CD4-positive, alpha-beta T cell treated with Interleukin-12 subunit alpha and Interleukin-12 subunit beta, for 1 hour (primary cell): ENCODE measurements at regions not wholly inside any gene's neighbourhood (a gene's known extent, or its start where the extent isn't known, plus 50 kb on each side); places are given as distances from the start of the nearest gene placed in this dataset.

Source experiments
- DNase-seq: peaks from one replicate; pipeline ENCODE4 v3.0.0-alpha.2; 2020

DNA sequence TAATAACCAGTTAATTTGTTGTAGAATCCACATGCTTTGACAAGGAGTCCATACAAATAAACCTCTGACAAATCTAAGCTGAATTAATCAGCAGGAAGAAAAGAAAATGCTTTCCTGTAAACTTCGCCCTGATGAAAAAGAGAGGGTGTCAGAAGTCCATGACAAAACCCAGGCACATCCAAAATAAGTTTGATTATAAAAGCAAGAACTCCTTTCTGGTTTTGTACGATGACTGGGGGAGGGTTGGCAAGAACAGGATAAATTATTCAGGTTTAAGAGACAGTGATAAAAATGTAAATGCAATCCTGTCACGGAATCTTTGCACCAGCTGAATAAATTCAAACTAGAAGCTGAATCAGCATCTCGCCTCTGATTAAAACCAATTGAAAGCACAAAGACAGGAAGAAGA, 469.2 kb upstream of the TNP1 start:
- DNase-seq, result no peak

DNA sequence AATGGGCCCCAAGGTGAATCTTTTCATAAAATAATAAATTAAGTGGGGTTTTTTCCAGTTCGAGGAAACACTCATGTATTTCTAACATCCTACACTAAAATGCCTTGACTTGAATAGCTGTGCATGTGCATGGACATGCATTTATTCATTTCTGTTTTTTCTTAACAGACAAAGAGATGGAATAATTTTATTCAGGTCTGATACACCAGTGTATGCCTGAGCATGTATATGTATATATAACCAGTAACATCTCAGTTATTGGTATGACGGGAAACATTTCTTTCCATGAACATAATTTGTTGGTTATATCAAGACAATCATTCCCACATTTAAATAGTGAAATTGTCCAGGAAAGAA, 468.7 kb upstream of the TNP1 start:
- DNase-seq, result no peak

GRCh38 chr2:217327953-217328621, 468.2 kb upstream of the TNP1 start:
- no peak for DNase-seq

DNA sequence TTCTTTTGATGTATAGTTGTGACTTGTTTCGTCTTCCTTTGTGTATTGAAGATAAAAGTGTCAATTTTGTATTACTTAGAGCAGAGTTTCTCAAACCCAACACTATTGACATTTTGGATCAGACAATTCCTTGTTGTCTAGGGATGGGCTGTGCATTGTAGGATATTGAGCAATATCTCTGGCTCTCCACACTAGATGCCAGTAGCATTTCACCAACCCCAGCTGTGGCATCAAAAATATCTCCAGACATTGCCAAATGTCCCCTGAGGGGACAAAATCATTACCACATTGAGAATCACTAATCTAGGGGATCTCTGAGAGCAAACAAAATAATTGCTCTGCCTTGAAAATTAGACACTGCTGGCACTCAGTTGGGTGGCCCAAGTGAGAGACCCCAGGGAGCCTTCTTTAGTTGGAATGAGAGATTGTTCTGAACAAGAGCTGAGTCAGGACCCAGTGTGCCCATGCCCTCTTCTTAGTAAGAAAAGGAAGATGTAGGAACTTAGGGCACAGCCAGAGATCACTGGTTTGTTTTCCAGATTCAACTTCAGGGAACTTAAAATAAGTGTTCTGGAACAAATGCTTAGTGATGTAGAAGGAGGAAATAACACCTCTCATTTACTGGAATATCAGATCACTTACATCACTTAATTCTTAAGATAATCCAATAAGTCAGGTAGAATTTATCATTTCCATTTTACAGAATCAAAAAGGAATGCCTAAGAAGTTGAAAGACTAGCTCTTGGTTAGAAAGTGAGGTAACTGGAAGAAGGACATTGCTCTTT, 466.6 kb upstream of the TNP1 start:
- no peak for DNase-seq

- no peak for DNase-seq
Observed at GRCh38 chr2:217325816-217326215, 466.0 kb upstream of the TNP1 start.

DNA sequence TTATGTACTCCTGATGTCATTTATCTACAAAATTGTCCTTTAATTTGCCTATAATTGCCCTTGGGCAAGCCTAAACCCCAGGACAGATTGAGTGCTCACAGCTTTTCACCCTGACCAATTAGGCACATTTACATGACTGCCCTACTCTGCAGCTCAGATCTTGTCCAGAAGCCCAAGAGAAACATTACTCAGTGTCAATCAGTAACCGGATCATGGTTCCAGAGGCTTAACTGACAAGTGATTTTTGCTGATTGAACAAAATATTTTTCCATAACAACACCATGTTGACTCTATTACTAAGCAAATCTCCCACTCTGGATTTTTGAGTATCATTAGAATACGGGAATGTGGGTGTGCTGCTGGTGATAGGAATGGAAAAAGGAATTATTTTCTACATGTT, 465.4 kb upstream of the TNP1 start:
- no peak for DNase-seq

DNA sequence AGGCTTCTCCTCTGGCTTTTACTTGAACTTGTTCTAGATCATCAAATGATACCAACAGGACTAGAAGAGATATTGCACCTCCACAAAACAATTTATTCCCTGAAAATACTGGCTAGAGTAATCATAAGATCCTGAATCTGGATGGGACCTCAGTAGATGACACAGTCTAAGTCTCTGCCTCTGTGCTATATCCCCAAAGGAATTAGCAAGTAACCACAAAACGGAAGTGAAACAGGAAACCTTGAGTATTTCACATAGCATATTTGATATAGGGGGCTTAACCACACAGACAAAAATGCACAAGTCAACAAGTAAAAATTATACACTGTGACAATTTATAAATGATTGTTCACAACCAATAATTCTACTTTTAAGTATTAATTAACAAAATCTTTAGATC, 456.9 kb upstream of the TNP1 start:
- no peak for DNase-seq

- no peak for DNase-seq
Observed at GRCh38 chr2:217314021-217314460, 454.2 kb upstream of the TNP1 start.

GRCh38 chr2:217313386-217313785, 453.5 kb upstream of the TNP1 start:
- DNase-seq, result no peak

GRCh38 chr2:217309056-217309455, 449.2 kb upstream of the TNP1 start:
- no peak for DNase-seq

DNA sequence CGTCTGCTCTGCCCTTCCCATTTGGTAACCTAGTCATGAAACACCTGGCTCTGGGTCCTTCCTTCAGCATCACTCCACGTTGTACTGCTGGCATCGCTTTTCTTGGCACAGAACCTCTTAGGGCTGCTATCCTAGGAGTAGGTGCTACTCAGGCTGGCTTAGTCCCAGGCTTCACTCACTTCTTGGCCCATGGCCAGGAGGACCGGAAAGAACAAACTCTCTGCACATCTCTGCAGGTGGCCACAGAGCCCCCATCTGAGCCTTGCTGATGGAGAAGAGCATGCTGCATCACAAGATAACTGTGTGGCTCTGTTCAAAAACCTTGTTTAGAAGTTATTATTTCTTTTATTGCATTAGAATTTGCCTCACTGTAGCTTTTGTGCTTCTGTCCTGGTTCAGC, 447.2 kb upstream of the TNP1 start:
- no peak for DNase-seq

GRCh38 chr2:217305882-217306281, 446.0 kb upstream of the TNP1 start:
- no peak for DNase-seq

DNA sequence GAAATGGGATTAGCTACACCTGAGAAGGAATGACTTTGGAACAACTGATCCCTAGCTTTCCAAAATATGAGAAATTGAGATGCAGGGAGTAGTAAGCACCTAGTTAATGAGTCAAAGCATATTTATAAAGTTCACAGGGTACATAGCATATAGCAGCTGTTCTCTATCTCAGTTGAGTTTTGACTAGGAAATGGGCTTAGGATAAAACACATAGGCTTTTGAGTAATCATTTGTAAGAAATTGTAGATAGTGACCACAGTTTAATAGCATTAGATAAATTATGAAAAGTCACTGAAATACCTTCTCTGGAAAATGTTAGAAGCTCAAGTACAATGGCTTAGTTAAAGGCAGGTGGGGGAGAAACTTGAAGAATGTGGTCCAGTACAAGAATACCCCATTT, 444.7 kb upstream of the TNP1 start:
- DNase-seq, result no peak

- DNase-seq, result no peak
Observed at GRCh38 chr2:217302856-217303255, 443.0 kb upstream of the TNP1 start.

DNA sequence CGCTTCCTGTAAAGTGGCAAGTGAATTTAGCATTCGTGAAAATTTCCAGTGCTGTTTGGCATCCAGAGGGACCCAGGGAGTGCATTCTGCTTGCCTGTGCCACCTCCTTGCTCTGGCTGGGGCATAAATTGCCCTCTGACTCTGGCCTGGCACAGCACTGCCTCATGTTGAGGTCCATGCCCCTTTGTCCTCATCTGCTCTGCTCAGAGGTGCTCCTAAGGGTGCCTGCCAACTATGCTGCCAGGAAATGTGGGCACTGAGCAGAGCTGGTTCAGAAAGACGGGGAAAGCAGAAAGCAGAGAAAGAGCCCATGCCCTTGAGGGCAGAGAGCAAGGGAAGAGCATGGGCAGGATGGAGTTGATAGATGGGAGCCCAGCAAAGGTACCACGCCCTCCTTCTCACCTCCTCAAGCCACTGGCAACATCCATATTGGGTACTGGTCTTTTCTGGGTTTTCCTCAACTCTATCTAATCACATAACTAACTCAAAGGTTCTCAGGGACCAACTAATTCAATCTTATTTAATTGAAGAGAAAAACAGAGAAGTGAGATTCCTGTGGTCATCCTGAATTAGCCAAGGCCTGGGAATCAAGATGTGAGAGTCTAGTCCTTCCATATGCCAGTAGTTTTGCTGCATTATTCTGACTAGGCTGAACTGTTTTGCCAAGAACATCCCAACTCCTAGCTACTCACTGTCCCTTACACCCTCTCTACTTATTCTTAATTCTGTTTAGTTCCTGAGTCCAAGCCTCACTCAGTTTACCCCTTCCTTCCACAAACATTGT, 441.5 kb upstream of the TNP1 start:
- no peak for DNase-seq

- DNase-seq, result no peak
Observed at GRCh38 chr2:217299590-217299989, 439.7 kb upstream of the TNP1 start.

GRCh38 chr2:217297096-217297495, 437.2 kb upstream of the TNP1 start:
- DNase-seq, result no peak

GRCh38 chr2:217294818-217295217, 435.0 kb upstream of the TNP1 start:
- no peak for DNase-seq

GRCh38 chr2:217294211-217294610, 434.3 kb upstream of the TNP1 start:
- no peak for DNase-seq

GRCh38 chr2:217293607-217294006, 433.7 kb upstream of the TNP1 start:
- no peak for DNase-seq

DNA sequence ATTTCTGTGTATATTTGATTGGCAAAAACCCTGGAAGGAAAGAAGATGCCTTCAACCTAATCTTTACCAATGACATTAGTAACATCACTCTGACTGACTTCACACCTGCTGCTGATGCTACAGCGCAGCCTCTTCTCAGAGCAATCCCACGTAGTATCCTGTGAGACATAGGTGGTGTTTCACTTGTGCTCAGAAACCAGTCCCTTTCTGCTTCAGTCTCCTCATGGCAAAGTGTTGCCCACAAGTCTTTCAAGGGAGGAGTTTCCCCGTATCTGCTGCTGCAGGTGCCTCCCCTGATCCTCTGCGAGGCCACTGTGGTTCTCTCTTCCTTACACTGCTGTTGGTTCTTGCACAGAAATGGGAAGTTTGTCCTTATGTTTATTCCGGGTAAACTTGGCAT, 433.2 kb upstream of the TNP1 start:
- no peak for DNase-seq

DNA sequence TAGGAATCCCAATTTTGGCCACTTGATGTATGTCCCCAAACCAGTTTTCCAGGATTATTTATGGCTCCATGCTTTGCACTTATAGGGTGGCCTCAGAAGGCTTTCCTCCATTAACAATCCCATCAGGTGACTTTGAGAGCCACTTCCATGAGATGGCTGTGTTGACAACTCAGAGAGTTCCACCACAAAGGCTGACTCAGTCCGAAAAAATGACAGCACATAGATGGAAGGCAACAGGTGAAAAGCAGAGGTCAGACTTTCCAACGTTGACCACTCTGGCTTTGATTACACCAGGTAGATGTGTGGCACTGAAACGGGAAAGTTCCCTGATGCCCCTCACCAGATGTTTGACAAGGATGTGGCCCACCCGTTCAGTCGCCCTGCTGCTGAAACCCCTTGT, 431.4 kb upstream of the TNP1 start:
- DNase-seq, result no peak

GRCh38 chr2:217290467-217290866, 430.6 kb upstream of the TNP1 start:
- no peak for DNase-seq

GRCh38 chr2:217289907-217290280, 430.0 kb upstream of the TNP1 start:
- no peak for DNase-seq
